Stimulated activated CD4-positive, alpha-beta T cell treated with anti-CD3 and anti-CD28 coated beads, Interleukin-2, amount 100 ng/mL, for 48 hours (primary cell): ENCODE measurements at regions not wholly inside any gene's neighbourhood (a gene's known extent, or its start where the extent isn't known, plus 50 kb on each side); places are given as distances from the start of the nearest gene placed in this dataset.

Experiments used
- DNase-seq, 2 donors: peaks; one replicate each; pipeline ENCODE4 v3.0.0-alpha.2; 2020

DNA sequence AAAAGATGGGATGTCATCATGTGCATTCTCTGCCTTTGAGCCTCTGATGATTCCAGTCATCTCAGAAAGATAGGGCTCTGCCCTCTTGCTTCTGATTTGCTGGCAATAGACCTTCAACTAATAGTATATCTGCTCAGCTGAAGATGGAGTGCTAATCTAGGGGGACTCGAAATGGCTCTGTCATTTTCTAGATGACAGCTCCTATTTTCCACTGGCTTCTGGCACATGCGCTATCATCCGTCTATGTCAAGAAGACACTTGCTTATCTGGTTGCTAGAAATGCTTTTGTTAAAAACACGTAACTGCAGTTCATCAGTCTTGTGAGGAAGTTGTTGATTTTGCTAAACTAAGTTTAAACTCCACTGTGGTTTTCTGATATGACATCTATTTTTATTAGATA, 265.5 kb upstream of the ZNF608 start:
- DNase-seq, result no peak

DNA sequence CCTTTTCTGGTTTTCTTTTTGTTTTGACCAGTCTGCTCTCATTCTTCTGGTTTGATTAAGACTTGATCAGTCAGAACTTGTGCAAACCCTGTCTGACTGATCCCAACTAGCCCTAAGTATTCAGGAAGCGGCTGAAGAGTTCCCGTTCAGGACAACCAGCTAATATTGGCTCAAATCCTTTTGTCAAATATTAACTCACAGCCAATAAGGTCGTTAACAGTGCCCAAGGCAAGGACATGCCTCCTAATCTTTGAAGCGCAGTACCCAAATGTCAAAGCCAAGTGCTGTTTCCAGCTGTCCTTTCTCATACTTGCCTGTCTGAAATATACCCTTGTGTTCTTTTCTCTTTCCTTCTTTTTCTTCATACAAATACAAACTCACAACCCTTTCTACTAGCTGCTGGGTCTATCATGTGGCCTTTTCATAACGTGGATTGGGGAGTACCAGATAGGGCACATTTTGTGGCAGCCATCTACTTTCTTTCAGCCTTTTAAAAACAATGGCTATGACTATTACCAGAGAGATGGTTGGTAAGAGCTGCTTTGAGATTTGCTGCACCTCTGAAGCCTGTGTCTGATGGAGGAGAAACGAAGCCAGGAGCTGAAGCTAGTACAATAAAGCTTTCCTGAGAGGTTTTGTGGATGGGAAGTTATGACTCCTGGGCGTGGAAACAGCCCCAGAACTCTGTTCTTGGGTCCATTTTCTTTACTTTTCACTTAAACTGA, 266.4 kb upstream of the ZNF608 start:
- no peak for DNase-seq

DNA sequence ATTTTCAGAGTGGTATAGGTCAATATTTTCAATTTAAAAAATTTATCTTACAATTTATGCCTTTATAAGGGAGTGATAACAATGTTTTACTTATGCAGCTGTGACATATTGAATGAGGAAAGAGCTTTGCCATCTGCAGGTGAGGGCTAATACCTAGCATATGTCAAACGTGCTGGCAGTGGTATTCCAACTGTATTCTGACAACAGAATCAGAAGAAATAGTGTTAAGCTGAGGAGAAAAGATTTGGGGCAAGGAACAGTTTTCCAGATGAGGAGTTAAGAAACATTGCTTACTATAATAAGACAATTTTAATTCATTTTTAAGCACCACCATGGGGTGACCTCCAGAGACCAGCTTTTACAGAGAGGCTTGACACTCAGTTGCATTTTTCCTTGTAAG, 267.8 kb upstream of the ZNF608 start:
- no peak for DNase-seq

DNA sequence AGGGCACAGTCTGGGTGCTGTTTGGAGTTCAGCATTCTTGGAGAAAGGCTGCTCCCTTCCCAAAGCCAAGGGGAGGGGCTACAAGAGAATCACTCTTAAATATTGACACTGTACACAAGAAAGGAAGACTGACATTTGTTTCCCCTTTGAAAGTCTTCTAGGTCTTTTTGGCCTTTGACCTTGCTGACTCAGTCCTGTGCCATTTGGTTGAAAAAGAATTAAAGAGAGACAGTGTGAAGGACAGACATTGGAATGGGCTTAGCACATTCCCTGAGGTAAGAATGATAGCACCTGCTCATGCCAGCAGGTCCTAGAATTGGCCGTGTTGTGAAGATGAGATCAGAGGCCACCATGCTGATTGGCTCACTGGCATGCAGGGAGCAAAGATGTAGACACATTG, 271.4 kb upstream of the ZNF608 start:
- DNase-seq, result no peak

DNA sequence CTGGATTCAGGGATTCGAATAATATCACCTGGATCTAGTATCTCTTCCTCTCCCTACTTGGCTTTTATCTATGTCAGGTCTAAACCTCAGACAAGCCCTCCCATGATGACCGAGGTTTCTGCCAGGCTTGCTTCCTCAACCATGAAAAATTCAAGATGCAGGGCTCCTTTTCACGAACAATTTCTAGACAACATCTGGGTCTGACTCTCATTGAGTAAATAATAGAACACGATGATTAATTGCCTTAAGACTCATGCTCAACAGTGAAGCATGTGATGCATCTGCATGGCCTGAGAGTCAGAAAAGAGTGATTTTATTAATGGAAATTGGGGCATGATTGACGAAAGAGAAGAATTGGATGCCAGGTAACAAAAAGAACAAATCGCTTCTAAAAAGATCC, 277.2 kb upstream of the ZNF608 start:
- DNase-seq, result no peak

DNA sequence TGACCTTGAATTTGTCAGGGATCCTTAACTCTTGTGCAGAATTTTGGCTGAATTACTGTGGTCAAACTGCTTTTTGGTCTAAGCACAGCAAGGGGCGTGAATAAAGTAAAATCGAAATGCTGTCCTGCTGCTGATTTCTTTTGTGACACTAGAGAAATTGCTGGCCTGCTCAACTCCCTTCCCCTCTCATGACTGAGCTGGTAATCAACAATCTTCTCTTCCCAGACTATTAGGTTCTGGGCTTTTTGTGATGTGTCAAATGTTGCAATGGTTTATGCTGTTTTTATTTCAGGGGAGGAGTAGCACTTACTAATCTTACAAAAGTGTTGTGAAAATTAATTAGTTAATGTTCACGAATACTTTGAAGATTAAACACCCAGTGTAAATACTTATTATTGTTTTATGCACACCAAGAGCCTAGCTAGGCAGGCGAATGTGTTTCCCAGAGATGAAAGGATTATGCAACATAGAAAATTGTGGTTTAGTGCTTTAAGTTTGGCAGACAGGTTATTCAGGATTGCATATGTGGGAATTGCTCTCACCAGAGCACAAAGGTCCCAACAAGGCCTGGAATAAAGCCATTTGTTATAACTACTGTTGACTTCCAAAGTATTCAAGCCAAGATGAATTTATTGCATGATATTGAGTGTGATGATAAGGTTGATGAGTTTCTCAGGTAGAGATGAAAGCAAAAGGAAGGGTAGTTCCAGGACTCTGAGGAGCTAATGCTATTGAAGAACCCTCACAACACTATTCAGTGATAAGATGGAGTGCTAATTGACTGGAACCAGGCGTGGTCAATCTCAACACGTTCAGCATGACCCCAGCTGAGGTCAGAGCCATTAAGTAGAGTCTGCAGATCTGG, 280.7 kb upstream of the ZNF608 start:
- no peak for DNase-seq

DNA sequence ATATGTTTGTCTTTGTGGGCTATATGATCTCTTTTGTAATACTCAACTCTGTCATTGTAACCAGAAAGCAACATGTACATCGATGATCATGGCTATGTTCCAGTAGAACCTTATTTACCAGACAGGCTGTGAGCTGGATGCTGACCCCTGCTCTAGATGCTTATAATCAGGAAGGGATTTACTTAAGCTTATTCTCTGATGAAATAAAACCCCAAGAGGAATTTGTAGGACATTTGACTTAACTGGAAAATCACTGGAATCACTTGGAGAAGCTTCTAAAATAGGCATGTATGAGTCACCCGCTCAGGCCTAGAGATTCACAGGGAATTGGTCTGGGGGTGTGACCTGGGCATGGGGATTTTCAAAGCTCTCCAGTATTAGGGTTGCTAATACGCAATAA, 285.8 kb upstream of the ZNF608 start:
- DNase-seq, result no peak

DNA sequence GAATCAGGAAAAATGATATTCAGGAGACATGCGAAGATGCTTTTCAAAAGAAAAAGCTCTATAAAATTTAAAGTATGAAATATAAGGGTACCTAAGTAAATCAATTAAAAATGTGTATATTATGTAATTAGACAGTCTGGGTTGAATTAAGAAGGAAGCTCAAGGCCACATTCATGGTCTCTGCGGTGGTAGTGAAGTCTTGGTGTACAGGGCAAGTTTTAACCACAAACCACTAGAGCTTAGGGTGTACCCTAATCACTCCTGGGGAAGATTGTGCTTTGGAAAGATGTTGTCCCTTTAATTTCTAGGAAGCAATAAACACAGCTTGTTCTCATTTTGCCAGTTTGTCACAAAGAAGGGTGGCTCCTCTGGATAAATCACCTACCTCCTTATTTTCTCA, 287.2 kb upstream of the ZNF608 start:
- no peak for DNase-seq

DNA sequence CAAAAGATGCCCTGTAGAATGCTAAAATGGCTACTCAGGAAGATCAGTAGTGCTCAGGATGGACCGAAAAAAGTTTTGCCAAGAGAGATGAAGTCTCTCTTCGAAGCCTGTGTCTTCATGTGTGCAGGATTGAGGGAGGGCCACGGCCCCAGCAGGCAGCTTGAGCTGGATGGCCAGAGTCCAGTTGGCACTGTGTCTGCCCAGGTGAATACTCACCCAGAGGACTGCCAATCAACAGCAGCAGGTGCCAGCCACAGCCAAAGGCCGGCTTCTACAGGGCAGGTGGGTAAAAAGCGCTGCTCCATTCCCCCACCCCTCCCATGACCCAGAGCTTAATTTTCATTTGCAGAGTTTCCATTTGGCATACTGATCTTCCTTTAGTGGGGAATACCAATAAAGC, 287.9 kb upstream of the ZNF608 start:
- DNase-seq, result no peak

DNA sequence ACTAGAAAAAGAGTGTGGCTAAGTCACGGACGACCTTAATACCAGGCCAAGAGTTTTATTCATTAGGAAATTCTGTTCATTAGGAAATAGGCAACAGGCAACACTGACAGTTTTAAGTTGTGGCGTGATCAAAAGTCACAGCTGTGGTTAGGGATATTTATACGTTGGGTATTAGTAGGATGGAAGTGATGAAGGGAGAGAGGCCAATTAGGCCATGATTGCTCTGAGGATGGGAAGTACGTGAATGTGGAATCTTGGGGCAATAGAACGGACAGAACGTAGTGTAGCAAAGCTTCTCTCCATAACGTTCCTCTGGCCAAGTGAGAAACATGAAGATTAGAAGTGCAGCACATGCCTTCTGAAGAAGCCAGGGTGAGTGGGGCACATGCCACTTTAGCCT, 290.1 kb upstream of the ZNF608 start:
- no peak for DNase-seq

DNA sequence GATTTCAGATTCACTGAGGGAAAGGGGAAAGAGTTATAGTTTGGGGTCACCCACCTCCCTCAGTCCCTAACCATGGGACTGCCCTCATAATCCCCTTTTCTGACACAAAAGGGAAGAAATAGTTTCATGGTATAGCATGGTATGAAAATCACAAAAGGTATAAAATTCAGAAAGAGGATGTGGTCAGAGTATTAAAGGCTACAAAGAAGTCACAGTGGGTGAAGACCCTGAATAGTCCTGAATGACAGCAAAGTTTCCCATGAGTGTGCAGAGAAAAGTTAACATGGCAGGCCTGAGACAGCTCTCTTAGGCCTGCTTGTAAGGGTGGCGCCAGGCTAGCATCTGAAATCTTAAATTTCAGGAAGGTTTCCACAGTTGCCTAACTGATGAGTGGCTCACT, 290.6 kb upstream of the ZNF608 start:
- no peak for DNase-seq

DNA sequence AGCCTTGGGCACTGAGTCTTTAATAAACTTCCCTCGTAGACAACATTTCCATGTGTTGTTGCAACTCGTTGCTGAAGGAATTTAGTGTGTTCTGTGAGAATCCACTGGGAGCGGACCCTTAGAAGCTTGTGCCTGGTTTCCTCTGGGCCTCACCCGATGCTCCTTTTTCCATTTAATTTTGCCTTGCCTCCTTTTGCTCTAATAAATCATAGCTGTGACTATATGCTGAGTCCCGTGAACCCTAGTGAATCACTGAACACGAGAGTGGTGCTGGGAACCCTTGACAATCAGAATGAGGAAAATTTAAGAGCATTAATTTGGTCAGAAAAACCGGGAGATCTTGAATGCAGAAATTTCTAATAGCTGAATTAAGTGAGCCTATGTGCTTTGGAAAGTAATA, 291.1 kb upstream of the ZNF608 start:
- DNase-seq, result no peak

DNA sequence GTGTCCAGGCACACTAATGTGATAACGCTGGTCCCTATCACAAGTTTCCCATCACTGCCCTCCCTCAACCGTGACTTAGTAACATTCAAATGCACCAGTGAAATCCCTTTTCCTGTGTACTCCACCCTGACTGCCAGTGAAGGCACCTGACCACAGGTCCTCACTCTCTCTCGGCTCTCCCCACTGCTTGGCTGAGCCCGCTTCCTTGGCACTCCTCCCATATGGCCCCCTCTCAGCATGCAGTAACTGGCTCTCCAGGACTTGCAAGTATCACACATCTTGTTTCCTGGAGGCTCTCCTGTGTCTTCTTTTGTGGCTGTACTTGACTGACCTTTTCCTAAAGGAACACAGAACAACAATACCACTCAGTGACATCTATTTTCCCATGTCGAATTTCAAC, 292.0 kb upstream of the ZNF608 start:
- no peak for DNase-seq

DNA sequence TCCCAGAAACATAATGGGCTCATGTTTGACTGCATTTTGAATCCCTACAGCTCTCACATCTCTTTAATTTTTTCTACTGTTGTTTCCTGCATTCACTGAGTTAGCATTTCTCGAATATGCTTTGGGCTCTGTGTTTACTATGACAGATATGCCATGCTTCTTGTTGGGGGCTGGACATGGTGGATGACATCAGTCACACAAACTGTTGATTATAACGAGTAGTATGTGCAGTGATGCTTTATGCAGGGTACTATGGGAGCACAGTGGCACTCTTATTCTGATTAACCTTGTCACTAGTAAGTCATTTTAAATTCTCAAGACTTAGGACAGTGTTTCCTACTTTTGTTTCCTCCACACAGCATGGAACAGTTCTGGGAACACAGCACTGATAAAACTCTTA, 295.4 kb upstream of the ZNF608 start:
- DNase-seq, result no peak

DNA sequence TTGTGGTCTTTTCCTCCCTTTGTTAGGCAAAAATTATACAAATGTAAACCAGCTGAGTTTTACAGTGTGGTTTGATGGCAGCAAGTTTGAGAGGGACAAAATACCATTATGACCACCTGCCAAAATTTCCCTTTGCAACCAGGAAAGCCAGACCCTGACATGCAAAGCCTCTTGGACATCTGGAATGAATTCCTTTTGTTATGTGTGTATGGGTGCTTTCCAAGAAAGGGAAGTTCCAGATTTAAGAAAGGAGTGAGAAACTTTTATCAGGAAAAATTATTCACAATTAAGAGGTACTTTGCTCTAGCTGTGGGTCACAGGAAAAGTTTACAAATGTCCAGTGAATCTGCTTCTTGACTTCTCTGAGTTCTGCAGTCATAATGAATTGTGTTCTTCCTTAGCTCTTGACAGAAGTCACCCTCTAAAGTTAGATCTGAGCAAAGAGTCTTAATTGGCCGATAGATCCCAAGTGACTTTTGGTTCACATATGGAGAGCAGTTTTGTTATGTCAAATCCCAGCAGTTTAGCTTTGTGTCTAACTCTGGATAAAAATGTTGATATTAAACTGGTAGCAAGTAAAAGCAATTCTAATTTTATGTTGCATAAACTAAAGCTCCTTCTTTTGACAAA, 295.9 kb upstream of the ZNF608 start:
- no peak for DNase-seq

DNA sequence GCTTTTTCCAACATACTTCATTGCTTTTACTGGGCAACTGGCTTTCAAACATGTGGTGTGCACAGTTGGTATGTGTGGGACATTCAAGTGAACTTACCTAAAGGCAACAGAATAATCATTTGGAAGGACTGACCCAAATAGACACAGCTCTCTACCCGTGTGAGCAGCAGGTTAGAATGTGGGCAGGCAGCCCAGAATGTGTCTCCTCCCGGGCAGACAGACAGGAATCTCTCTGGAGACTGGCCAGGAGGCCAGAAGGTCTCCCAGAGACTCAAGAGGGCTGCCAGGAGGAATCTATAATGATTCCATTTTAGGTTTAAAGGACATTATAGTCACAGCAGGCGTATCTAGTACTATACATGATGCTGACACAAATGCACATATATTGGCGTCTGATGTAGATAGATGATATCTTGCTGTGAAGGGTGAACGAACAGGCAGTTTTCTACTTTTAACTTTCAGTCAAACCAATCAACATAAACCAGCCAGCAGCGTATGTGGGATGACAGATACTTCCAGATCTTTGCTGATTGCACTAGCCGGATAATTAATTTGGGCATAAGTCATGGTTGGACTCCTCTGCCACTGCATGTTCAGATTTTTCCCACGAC, 297.4 kb upstream of the ZNF608 start:
- DNase-seq, result no peak

DNA sequence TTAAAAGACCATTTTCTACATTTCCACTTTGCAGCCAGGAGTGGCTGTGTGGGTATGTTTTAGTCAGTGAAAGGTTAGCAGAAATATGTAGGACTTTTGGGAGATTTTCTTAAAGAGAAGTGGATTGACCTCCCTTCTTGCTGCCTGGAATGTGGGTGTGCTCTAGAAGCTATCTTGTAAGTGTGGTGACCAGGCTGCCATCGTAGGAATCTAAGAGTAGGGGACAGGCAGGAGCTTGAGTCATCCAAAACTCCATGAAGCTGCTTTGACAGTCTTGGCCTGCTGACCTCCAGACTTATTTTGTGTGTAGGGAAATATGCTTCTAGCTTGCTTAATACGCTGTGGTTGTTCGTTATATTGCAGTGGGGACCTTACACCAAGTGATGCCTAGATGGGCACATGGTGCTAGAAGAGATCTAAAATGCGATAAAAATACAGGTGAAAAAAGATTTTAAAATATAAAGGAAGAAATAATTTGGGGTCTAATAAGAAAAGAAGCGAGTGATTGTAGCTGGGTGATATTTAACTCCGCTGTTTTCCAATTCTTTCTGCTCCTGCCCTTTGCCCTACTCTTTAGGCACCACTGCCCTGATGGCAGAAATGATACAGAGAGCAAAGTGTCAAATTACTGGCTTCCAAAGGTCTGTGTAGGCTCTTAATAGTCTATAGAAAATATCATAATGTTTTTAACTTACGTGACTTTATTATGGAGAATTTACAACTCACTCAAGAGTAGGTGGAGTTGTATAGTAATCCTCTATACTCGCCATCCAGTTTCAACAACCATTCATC, 298.2 kb upstream of the ZNF608 start:
- no peak for DNase-seq

DNA sequence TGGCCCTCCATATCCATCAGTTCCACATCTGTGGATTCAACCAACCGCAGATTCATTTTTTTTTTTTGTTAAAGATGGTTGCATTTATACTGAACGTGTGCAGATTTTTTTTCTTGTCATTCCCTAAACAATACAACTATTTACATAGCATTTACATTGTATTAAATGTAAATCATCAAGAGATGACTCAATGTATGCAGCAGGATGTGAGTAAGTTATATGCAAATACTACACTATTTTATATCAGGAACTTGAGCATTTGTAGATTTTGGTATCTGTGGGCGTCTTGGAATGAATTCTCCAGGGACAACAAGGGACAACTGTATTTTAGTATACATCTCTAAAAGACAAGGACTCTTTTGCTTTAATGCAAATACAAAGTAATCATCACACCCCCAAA, 299.2 kb upstream of the ZNF608 start:
- no peak for DNase-seq

DNA sequence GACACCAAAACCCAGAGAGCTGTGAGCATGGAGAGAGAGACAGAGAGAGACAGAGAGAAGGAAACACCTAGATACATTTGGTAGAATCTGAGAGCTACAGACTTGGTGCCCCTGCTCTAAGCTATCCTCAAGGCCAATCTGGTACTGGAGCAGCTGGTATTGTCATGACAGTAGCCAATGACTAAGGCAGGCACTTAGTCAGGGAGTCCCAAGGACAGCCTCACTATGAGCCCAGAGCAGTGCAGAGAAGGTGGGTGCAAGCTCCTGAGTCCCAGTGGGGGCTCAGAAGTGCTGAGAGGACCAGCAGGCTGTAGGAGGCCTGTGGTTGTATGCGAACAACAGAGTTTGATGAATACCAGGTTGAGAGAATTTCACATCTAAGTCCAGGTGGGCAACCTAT, 300.4 kb upstream of the ZNF608 start:
- DNase-seq, result no peak

DNA sequence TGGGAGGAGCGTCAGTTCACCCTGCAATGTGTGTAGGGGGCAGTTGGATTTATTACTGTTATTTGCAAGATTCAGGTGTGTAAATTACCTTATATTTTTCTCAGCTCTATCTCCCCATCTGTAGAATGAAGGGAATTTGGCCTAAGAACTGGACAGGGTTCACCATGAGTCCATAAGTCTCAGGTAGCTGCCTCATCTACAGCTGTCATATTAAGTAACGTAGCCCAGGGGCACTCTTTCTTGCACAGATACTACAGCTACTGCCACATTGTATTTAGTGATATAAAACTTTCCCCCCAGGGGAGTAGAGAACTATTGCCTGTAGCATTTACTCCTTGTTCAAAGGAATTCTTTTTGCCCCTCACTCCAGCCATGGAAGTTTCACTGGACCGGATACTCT, 301.4 kb upstream of the ZNF608 start:
- DNase-seq, result no peak

DNA sequence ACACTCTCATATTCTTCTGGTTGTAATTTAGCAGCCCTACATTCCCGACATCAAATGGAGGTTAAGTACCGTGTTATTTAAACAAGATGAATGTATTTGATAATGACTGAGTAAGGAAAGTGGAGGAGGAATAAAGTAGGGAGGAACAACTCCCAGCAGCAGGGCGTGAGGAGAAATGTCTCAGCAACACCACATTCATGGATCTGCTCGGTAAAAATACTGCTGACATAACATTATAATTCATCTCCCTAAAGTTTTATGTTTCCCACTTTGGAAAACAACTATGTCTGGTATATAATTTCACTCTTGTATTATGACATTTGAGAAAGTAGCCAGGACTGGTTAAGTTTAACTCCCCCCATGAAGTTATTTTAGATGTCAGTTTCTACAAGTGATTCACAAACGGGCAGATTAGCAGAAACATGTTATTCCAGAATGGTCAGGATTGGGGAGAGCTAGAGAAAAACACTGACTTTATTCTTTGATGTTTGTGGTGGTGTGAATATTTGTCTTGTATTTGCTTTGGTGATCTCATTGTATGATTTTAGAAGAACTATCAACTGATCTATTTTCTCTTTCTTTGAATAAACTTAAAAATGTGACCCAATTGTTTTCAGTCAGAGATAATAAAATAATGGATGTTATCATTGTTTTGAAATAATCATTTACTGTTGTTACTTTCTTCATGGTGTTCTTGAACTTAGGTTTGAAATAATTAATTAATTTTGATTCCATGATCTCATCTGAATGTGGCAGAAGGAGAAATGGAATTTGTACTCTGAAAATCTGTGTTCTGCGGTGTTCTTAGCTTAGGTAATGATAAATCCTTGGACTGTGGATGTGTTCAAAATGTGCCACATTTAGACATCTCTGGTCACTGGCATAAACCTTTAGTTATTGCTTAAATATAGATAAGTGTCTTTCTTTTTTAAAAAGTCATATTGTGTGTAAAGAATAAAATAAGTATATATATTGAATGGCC, 303.6 kb upstream of the ZNF608 start:
- DNase-seq, result no peak

DNA sequence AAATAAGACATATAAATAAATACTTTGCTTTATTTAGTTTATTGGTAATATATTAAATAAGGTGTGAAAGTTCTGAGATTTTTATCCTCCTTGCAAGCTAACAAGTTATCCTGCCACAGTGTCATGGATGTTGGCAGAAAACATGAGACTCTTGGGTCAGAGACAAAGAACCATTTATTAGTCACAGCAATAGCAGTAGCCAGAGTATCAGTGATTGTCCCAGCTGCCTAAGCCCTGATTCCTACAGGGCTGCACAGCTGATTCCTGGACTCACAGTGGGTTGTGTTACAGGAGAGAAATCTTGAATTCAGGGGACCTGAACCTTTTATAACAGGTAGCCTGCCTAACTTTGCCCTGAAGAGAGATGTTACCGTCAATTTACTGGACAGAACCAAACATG, 304.5 kb upstream of the ZNF608 start:
- DNase-seq, result no peak
